Stimulated activated CD4-positive, alpha-beta T cell treated with anti-CD3 and anti-CD28 coated beads, Interleukin-15, amount 100 ng/mL, for 48 hours (primary cell): ENCODE measurements at regions not wholly inside any gene's neighbourhood (a gene's known extent, or its start where the extent isn't known, plus 50 kb on each side); places are given as distances from the start of the nearest gene placed in this dataset.

Source experiments
- DNase-seq, 2 donors: peaks; one replicate each; pipeline ENCODE4 v3.0.0-alpha.2; 2020; ENCODE audit warnings: low read depth in 2 of 2

- DNase-seq, result no peak
Observed at GRCh38 chr4:71156616-71157015, 163.2 kb downstream of the DCK start.

GRCh38 chr4:71162386-71162785, 168.9 kb downstream of the DCK start:
- no peak for DNase-seq

DNA sequence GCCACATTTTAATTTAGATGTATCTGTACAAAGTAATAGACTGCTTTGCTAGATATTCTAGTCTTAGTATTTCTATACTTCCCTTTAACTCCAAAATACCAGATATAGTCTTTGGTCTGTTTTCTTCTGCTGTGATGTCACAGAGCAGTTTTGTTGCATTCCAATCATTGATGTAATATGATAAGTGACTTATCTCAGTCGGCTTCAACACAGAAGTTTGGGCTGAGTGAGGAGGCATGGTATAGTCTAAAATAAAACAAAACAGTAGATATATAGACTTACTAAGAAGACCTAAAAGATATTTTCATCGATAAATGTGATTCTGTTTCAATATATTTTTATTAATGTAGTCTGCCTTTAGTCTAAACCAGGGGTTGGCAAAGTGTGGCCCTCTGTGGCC, 169.9 kb downstream of the DCK start:
- DNase-seq, result no peak

DNA sequence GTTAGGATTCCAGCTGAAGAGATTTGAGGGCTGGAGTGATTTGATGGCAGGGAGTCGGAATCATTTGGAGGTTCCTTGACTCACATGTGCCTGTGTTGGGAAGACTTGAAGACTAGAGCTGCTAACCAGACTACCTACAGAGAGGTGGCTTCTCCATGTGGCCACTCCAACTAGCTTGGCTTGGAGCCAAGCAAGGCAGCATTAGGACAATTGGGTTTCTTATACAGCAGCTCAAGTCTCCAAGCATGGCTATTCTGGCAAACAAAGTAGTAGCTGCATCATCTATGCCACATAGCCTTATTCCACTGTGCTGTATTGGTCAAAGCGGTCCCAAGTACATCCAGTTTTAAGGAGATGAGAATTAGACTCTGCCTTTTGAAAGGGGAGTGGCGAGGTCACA, 171.7 kb upstream of the SLC4A4 start:
- no peak for DNase-seq

GRCh38 chr4:71171592-71171991, 167.2 kb upstream of the SLC4A4 start:
- DNase-seq, result no peak

DNA sequence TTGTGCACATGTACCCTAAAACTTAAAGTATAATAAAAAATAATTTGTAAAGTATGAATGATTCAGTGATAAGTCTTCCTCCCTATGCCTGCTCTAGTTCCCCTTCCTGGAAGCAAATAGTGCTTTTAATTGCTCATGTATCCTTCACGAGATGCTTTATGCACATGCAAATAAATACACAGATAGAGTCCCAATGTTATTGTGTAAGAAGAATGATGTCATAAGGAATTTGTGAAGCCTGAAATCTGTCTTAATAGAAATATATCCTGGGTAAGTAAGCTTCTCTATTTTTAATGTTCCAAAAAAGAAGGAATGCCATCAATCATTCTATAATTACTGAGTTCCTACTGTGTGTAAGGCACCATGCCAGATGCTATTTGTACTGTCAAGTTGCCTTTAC, 157.5 kb upstream of the SLC4A4 start:
- DNase-seq, result no peak

DNA sequence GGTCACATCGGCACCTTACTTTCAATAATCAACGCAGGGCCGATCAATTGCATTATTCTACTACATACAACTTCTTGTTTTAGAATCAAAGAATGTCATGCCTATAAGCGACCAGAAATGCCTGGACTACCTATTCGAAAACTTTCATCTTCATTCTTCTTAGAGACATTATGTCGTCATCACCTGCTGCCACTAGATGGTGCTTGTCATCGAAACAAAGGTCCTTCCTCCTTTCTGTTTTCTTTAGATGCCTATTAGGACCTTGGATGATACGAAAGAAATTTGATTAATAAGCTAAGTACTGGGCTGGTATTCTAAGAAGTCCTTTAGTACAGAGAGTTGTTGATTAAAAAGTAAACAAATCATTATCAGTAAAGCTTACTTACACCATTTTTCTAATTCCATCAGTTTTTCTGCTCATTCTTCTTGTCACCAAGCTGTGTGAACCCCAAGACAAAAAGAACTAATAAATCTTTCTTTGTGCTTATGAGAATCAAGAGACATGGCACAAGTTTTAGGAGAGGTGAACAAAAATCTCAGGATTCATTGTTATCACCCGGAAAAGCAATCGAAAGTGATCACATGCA, 154.5 kb upstream of the SLC4A4 start:
- DNase-seq, result no peak

- no peak for DNase-seq
Observed at GRCh38 chr4:71185037-71185436, 153.8 kb upstream of the SLC4A4 start.

DNA sequence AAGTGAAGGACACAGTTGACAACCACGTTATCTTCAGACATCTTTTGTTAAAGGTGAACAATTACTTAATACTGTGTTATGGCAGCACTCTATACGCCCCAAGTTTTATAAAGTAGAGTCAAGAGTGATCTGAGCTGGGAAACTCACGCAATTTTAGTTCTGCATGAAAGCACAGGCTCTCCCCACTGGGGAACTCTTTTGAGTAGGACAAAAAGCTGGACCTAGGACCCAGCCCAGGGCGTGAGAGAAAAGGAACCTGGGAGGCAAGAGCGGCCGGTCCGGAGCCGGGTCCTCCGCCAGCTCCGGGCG, 152.6 kb upstream of the SLC4A4 start:
- DNase-seq, result no peak

DNA sequence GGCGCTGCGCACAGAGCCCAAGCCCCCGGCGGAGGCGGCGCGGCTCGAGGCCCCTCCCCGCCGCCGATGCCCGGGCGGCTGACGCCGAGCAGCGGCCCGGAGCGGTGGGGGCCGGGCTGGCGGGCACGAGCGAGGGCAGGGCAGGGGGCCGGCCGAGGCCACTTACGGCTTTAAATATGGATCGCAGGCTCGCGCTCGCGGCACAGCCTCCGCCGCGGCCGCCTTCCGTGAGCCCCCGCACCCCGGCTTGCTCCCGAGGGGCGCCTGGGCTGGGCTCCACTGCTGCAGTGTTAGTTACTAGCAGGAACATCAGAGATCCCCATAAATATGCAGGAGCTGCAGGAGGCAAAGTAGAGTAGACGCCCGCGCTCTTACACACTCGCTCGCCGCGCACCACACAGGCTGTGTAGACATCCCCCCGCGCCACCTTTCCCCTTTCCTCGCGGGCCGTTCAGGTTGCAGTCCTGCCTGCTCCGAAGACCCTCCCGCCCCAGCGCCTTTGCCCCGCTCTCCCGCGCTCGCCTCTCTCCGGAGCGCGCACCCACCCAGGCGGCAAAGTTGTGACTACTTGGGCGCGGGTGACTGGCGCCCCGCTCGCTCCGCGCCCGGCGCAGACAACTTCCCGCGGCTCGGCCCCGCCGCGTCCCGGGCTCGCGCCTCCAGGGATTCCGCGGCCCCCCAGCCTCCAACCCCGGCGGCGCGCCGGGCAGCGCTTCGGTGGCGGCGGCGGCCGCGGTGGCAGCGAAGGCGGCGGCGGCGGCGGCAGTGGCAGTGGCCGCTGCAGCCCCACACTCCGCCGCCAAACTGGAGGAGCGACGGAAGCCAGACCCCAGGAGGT, 152.0 kb upstream of the SLC4A4 start:
- no peak for DNase-seq

GRCh38 chr4:71187404-71188155, 151.2 kb upstream of the SLC4A4 start:
- no peak for DNase-seq

GRCh38 chr4:71188156-71188640, 150.6 kb upstream of the SLC4A4 start:
- DNase-seq, result no peak

DNA sequence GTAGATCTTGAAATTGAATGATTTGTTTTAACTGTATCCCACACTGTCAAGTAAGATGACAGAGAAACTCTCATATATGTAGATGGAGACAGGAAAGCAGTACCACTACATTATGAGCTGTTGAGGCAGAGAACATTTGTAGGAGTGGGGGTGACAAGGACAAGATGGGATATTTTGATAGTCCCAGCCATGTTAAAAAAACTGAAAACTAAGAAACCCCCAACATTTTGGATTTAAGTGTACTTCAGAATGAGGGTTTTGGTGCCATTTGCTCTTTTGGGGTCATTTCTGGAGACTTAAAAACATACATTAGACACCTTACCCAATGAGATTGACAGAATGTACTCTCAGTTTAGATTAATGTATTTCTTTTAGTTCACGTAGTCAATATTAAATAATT, 149.9 kb upstream of the SLC4A4 start:
- DNase-seq, result no peak

- no peak for DNase-seq
Observed at GRCh38 chr4:71189471-71189870, 149.3 kb upstream of the SLC4A4 start.

DNA sequence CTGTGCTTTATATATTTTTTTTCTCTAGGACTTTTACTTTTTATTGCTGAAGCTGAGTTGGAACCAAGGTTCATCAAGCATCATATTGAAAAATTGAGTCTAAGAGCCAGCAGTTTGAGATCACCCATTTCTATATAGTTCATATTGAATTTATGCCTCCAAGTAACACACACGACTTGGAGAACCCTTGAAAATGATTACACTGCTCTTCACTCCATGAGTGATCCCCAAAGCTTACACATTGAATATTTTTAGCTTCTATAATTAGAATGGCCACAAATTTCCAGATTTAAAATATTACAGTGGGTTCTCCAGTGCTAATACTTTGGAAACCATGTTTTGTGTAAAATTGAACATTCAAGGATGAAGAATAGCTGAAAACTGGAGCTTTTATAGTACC, 144.4 kb upstream of the SLC4A4 start:
- DNase-seq, result no peak

DNA sequence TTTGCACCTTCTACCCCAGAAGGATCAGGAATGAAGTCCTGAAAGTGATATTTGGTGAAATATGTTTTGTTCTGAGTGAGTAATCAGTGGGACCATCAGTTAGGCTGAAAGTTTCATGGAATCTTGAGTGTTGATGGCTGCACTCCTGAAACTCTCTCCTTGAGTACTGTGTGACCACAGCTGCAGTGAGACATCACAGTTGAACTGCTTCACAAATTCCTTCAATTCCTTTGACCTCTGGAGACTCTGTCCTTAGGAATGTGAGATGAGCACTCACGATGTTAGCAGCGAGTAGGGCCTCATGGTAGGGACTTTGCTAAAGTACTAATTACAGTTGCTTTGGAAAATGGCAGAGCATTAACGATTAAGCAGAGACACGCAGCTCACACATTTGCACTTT, 142.9 kb upstream of the SLC4A4 start:
- DNase-seq, result no peak

- DNase-seq, result no peak
Observed at GRCh38 chr4:71198958-71199357, 139.9 kb upstream of the SLC4A4 start.

- no peak for DNase-seq
Observed at GRCh38 chr4:71201057-71201456, 137.8 kb upstream of the SLC4A4 start.

GRCh38 chr4:71201817-71202576, 136.8 kb upstream of the SLC4A4 start:
- no peak for DNase-seq

DNA sequence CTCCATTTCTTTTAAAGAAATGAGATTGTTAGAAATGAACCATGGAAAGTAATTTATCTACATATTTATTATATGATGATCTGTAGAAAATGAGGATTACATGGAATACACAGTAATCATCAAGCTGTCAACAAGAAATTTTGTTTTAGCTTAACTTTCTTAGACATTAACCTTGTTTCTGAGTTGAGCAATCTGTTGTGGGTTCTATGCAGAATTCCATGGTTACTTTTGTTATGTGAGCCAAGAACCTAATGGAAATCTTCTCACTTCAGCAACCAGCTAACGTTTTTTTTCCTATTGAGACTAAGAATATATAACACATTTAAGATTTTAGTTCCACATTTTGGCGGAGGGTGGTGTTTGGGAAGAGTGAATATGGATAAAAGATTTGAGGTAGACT, 136.1 kb upstream of the SLC4A4 start:
- no peak for DNase-seq

GRCh38 chr4:71204056-71204455, 134.8 kb upstream of the SLC4A4 start:
- DNase-seq, result no peak

DNA sequence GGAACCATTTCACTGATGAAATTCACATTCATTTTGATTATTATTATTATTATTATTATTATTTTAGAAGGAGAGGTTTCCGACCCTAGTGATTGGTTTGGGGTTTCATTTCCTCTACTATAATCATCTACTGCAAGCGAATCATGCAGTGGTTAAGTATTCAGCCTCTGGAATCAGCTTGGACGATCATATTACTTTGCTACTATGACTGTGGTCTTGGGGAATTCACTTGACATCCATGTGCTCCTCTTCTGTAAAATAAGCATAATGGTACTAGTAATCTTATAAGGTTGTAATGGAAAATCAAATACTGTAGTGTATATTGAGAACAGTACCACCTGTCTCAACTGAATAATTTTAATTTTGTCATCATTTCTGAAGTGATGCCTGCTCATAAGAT, 132.1 kb upstream of the SLC4A4 start:
- no peak for DNase-seq
